Gastroesophageal sphincter (tissue), 3 donors: ENCODE measurements at regions not wholly inside any gene's neighbourhood (a gene's known extent, or its start where the extent isn't known, plus 50 kb on each side); places are given as distances from the start of the nearest gene placed in this dataset.

ENCODE experiments used
- EP300 ChIP-seq: sonication (generic); formaldehyde crosslinking; IDR thresholded peaks from one replicate; pipeline ENCODE4 v1.6.1; 2017; ENCODE audit warnings: antibody characterized with exemption, mild to moderate bottlenecking
- POLR2A ChIP-seq, 2 donors: fragments of 450-650 bp; IDR thresholded peaks; one replicate each; pipeline ENCODE4 v1.6.1; 2017; ENCODE audit warnings: antibody characterized with exemption in 2 of 2, mild to moderate bottlenecking in 2 of 2, moderate library complexity in 1 of 2
- POLR2AphosphoS5 ChIP-seq: sonication (generic); formaldehyde crosslinking; IDR thresholded peaks from one replicate; pipeline ENCODE4 v1.6.1; 2017; ENCODE audit warnings: antibody characterized with exemption
- TF ChIP-seq, protein P1 (sequence below), 4 experiments: fragments of 200-600 bp in 2 of 4; fragments of 450-650 bp in 2 of 4; sonication (generic) in 1 of 4; IDR thresholded peaks; one replicate each; pipeline ENCODE4 v1.5.1; 2017 to 2019; ENCODE audit warnings: antibody characterized with exemption in 4 of 4, mild to moderate bottlenecking in 2 of 4, moderate library complexity in 2 of 4

DNA sequence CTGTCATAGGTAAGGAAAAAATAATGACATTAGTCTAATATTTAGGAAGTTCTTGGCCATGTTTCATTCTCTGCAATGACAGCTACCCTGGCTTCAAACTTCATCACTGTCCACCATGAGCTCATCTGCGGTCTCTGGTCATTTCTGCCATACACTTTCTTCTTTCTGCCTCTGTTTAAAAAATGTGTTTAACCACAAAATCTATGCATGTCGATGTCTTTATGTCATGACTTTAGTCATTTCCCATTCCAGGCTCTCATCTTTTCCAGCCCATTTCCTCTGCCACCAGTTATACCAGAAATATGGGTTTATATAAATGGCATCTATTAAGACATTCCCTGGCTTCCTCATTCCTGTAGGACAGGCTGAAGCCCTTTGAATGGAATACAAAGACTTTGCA, 68.5 kb upstream of the DUSP10 start:
- TF ChIP-seq, protein P1, sequence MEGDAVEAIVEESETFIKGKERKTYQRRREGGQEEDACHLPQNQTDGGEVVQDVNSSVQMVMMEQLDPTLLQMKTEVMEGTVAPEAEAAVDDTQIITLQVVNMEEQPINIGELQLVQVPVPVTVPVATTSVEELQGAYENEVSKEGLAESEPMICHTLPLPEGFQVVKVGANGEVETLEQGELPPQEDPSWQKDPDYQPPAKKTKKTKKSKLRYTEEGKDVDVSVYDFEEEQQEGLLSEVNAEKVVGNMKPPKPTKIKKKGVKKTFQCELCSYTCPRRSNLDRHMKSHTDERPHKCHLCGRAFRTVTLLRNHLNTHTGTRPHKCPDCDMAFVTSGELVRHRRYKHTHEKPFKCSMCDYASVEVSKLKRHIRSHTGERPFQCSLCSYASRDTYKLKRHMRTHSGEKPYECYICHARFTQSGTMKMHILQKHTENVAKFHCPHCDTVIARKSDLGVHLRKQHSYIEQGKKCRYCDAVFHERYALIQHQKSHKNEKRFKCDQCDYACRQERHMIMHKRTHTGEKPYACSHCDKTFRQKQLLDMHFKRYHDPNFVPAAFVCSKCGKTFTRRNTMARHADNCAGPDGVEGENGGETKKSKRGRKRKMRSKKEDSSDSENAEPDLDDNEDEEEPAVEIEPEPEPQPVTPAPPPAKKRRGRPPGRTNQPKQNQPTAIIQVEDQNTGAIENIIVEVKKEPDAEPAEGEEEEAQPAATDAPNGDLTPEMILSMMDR (IDR thresholded peaks at IDR 0.05), result no peak
- no peak for TF ChIP-seq POLR2AphosphoS5
- no peak for TF ChIP-seq POLR2A (IDR thresholded peaks at IDR 0.05)
- TF ChIP-seq EP300, result no peak
